ENCODE measurements at regions not wholly inside any gene's neighbourhood (a gene's known extent, or its start where the extent isn't known, plus 50 kb on each side); places are given as distances from the start of the nearest gene placed in this dataset.

DNA sequence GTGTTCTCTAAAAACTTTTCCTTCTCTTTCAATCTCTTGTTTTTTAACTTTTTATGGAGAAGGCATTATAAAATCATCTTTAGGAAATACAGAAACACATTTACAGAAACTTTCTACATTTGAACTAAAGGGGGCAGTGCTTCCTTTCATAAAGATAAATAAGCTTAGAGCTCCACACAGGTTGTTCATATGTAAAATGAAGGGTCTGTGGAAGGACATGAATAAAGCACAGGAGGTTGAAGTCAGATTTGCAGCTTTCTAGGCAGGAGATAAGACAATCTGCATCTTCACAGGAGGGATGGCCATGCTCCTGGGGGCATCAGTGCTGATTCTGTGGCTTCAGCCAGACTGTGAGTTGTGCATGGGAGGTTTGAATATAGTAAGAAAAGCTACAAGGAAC lies 426.0 kb downstream of the DAD1 start:
- POLR2A ChIA-PET: no interaction called here
- no peak for DNase-seq (ENCODE audit: extremely low spot score)
- TF ChIP-seq LEF1 (IDR thresholded peaks at IDR 0.05; ENCODE audit: borderline replicate concordance) (no peak), ZNF384 (IDR thresholded peaks at IDR 0.05) (no peak), FOXK2 (IDR thresholded peaks at IDR 0.05) (no peak), HDGF (IDR thresholded peaks at IDR 0.05; ENCODE audit: borderline replicate concordance) (no peak), SP1 (IDR thresholded peaks at IDR 0.05) (no peak), NFRKB (IDR thresholded peaks at IDR 0.05) (no peak), FOXM1 (IDR thresholded peaks at IDR 0.05; ENCODE audit: borderline replicate concordance) (no peak), ELF4 (IDR thresholded peaks at IDR 0.05) (no peak), BHLHE40 (IDR thresholded peaks at IDR 0.05; ENCODE audit: borderline replicate concordance) (no peak)
- TF ChIP-seq, protein P1, sequence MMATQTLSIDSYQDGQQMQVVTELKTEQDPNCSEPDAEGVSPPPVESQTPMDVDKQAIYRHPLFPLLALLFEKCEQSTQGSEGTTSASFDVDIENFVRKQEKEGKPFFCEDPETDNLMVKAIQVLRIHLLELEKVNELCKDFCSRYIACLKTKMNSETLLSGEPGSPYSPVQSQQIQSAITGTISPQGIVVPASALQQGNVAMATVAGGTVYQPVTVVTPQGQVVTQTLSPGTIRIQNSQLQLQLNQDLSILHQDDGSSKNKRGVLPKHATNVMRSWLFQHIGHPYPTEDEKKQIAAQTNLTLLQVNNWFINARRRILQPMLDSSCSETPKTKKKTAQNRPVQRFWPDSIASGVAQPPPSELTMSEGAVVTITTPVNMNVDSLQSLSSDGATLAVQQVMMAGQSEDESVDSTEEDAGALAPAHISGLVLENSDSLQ (IDR thresholded peaks at IDR 0.05): no peak
- CTCF ChIA-PET: interaction anchor here (0.6 to 1.3 kb wide), 6 partner anchors 9 to 226 kb away, joined by 3 to 5 read pairs (median 4); no protein-coding TSS in a partner anchor

DNA sequence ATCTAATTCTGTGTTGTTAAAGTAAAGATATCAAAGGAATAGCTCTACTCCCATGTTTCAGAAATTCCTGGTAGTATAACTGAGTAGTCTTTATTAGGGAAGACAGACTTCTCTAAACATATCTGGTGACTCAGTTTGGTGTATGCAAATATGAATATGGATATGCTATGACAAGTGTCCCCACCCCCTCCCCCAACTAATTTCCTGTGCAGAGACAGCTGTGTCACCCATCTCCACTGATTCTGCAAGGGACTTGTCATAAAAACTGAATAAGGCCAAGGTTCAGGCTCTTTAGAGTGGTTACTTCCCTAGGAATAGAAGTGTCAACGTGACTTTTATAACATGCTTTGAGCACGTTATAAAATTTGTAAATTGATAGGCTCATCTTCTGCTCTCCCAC lies 429.1 kb downstream of the DAD1 start:
- POLR2A ChIA-PET: no interaction called here
- CTCF ChIA-PET: interaction anchor here (0.6 kb wide), 1 partner anchor 15 kb away, joined by 3 read pairs; no protein-coding TSS in a partner anchor
- no peak for TF ChIP-seq BHLHE40 (IDR thresholded peaks at IDR 0.05; ENCODE audit: borderline replicate concordance)
- TF ChIP-seq TARDBP (IDR thresholded peaks at IDR 0.05): no peak
- no peak for TF ChIP-seq FOXA1 (IDR thresholded peaks at IDR 0.05)
- TF ChIP-seq FOXK2 (IDR thresholded peaks at IDR 0.05): no peak
- TF ChIP-seq LEF1 (IDR thresholded peaks at IDR 0.05; ENCODE audit: borderline replicate concordance): no peak
- no peak for TF ChIP-seq HDGF (IDR thresholded peaks at IDR 0.05; ENCODE audit: borderline replicate concordance)
- TF ChIP-seq NFRKB (IDR thresholded peaks at IDR 0.05): no peak
- TF ChIP-seq ZNF384 (IDR thresholded peaks at IDR 0.05): no peak
- no peak for TF ChIP-seq SUZ12 (IDR thresholded peaks at IDR 0.05)
- TF ChIP-seq L3MBTL2 (conservative IDR thresholded peaks at IDR 0.05): no peak
- TF ChIP-seq ARNT (IDR thresholded peaks at IDR 0.05): no peak
- TF ChIP-seq FOXM1 (IDR thresholded peaks at IDR 0.05; ENCODE audit: borderline replicate concordance): no peak
- no peak for DNase-seq (ENCODE audit: extremely low spot score)

DNA sequence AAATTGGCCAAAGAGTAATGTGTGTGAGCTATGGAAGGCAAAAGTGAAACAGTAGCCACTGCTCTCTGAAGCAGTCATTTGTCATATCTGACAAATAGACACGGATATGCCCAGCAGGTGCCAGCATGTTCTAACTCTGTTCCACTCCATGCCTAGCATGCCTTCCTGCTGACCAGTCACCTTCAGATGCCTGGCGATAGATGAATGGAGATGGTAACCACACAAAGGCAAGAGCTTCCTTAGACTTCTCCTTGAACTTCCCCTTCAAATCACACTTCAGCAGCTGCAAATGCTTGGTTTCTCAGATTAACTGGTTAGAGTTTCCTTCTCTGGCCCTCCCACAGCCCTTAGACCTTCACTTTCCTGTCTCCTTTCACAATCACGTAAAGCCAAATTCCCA lies 429.9 kb downstream of the DAD1 start:
- no peak for DNase-seq (ENCODE audit: extremely low spot score)
- no peak for TF ChIP-seq FOXK2 (IDR thresholded peaks at IDR 0.05)
- TF ChIP-seq ZNF384 (IDR thresholded peaks at IDR 0.05): no peak
- TF ChIP-seq ARNT (IDR thresholded peaks at IDR 0.05): no peak
- no peak for TF ChIP-seq BHLHE40 (IDR thresholded peaks at IDR 0.05; ENCODE audit: borderline replicate concordance)
- TF ChIP-seq SP1 (IDR thresholded peaks at IDR 0.05): no peak
- TF ChIP-seq LEF1 (IDR thresholded peaks at IDR 0.05; ENCODE audit: borderline replicate concordance): no peak
- TF ChIP-seq NFRKB (IDR thresholded peaks at IDR 0.05): no peak
- TF ChIP-seq ELF4 (IDR thresholded peaks at IDR 0.05): no peak
- TF ChIP-seq FOXM1 (IDR thresholded peaks at IDR 0.05; ENCODE audit: borderline replicate concordance): no peak
- no peak for TF ChIP-seq L3MBTL2 (conservative IDR thresholded peaks at IDR 0.05)
- ChIA-PET POLR2A (no interaction called here), CTCF (no interaction called here)

DNA sequence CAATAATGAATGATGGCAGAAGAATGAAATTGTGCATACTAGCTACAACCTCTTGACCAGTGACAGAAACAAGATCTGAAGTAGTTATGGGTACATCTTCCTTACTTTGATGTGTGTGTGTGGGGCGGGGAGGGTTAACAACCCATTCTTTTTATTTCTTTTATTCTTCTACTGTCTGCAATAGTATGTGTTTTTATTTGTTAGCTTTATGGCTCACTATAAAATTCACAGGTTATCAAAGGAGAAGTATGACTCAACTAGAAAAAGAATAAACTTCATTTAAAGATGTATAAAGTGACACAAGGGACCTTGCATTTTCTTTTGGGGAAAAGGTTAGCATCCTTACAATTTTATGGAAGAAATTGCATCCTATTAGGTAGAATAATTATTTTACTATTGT lies 430.5 kb downstream of the DAD1 start:
- DNase-seq (ENCODE audit: extremely low spot score): no peak
- CTCF ChIA-PET: interaction anchor here (0.9 kb wide), 1 partner anchor 88 kb away, joined by 3 read pairs; no protein-coding TSS in a partner anchor
- no peak for TF ChIP-seq BHLHE40 (IDR thresholded peaks at IDR 0.05; ENCODE audit: borderline replicate concordance)
- no peak for TF ChIP-seq SP1 (IDR thresholded peaks at IDR 0.05)
- TF ChIP-seq LEF1 (IDR thresholded peaks at IDR 0.05; ENCODE audit: borderline replicate concordance): no peak
- no peak for TF ChIP-seq TARDBP (IDR thresholded peaks at IDR 0.05)
- TF ChIP-seq FOXA1 (IDR thresholded peaks at IDR 0.05): no peak
- TF ChIP-seq SUZ12 (IDR thresholded peaks at IDR 0.05): no peak
- no peak for TF ChIP-seq HDGF (IDR thresholded peaks at IDR 0.05; ENCODE audit: borderline replicate concordance)
- no peak for TF ChIP-seq FOXM1 (IDR thresholded peaks at IDR 0.05; ENCODE audit: borderline replicate concordance)
- no peak for TF ChIP-seq FOXK2 (IDR thresholded peaks at IDR 0.05)
- TF ChIP-seq, protein P1 (IDR thresholded peaks at IDR 0.05): no peak
- no peak for TF ChIP-seq ARNT (IDR thresholded peaks at IDR 0.05)
- no peak for TF ChIP-seq NFRKB (IDR thresholded peaks at IDR 0.05)
- TF ChIP-seq ZNF384 (IDR thresholded peaks at IDR 0.05): no peak
- TF ChIP-seq ELF4 (IDR thresholded peaks at IDR 0.05): no peak
- TF ChIP-seq CTBP1 (IDR thresholded peaks at IDR 0.05; ENCODE audit: borderline replicate concordance): no peak
- POLR2A ChIA-PET: no interaction called here

DNA sequence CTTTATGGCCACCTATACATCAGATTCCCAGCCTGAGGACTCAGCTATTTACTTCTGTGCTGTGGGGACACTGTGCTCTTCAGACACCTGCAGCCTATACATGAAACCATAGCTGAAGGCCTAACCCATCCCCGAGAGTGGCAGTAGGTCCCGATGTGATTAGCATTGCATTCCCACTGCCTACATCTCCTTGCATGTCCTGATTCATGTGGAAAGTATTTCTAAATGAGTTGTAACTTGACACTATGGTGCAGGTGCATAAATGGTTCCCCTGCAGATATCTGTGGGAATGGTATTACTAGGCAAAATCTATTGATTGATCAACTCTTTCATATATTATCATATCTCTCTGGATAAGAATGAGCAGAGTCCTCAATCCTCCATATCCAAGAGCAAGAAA lies 433.5 kb downstream of the DAD1 start:
- POLR2A ChIA-PET: no interaction called here
- no peak for DNase-seq (ENCODE audit: extremely low spot score)
- TF ChIP-seq, protein P1 (IDR thresholded peaks at IDR 0.05): no peak
- TF ChIP-seq L3MBTL2 (conservative IDR thresholded peaks at IDR 0.05) (no peak), TARDBP (IDR thresholded peaks at IDR 0.05) (no peak), NFRKB (IDR thresholded peaks at IDR 0.05) (no peak), LEF1 (IDR thresholded peaks at IDR 0.05; ENCODE audit: borderline replicate concordance) (no peak), SP1 (IDR thresholded peaks at IDR 0.05) (no peak), BHLHE40 (IDR thresholded peaks at IDR 0.05; ENCODE audit: borderline replicate concordance) (no peak), SUZ12 (IDR thresholded peaks at IDR 0.05) (no peak), ZNF384 (IDR thresholded peaks at IDR 0.05) (no peak)
- CTCF ChIA-PET: no interaction called here

DNA sequence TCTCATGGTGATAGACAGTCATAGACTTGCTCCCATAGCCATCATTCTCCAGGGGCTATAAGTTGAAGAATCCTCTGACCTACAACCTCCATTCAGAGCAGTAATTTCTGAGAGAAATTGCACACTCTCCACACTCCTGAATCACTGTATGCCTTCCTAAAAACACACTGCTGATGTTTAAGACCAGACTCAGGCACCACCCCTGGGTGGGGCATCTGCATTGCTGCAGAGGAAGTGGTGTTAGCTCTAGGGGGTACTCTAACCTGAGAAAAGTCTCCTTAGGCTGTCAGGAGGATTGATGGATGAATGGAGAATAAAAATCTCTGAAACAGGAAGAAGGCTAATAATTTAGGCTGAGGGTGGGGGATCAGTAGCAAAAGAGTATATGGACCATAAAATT lies 436.1 kb downstream of the DAD1 start:
- ChIA-PET POLR2A (no interaction called here), CTCF (no interaction called here)
- no peak for TF ChIP-seq NFRKB (IDR thresholded peaks at IDR 0.05)
- TF ChIP-seq HDGF (IDR thresholded peaks at IDR 0.05; ENCODE audit: borderline replicate concordance): no peak
- TF ChIP-seq FOXM1 (IDR thresholded peaks at IDR 0.05; ENCODE audit: borderline replicate concordance): no peak
- no peak for TF ChIP-seq SUZ12 (IDR thresholded peaks at IDR 0.05)
- no peak for TF ChIP-seq LEF1 (IDR thresholded peaks at IDR 0.05; ENCODE audit: borderline replicate concordance)
- TF ChIP-seq ZNF384 (IDR thresholded peaks at IDR 0.05): no peak
- no peak for TF ChIP-seq L3MBTL2 (conservative IDR thresholded peaks at IDR 0.05)
- TF ChIP-seq TARDBP (IDR thresholded peaks at IDR 0.05): no peak
- no peak for TF ChIP-seq FOXK2 (IDR thresholded peaks at IDR 0.05)
- DNase-seq (ENCODE audit: extremely low spot score): no peak

Data from HEK293T (cell line).